GM19240 (cell line): ENCODE measurements at regions not wholly inside any gene's neighbourhood (a gene's known extent, or its start where the extent isn't known, plus 50 kb on each side); places are given as distances from the start of the nearest gene placed in this dataset.

Experiments
- DNase-seq: peaks from one replicate; pipeline ENCODE4 v3.0.0; 2011; ENCODE audit warnings: low spot score; ENCODE audit not compliant: insufficient read length

DNA sequence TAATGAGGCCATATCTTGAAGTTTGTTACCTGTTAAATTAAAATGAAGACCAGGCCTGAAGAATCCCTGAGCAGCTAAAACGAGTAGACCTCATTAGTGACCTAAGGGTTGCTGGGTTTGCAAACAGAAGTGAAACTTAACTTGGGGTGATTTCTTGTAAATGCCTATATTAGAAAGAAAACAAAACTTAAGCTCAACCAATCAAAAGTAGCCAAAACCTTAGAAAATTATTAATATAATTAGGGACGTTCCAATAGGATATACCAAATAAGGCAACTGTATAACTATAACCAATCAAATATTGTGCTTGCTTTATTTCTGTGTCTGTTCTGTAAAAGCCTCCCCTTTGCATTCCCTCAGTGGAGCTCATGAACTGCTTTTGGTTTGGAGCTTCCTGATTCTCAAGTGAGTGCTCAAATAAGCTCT, 137.9 kb upstream of the VRK2 start:
- DNase-seq, result no peak

DNA sequence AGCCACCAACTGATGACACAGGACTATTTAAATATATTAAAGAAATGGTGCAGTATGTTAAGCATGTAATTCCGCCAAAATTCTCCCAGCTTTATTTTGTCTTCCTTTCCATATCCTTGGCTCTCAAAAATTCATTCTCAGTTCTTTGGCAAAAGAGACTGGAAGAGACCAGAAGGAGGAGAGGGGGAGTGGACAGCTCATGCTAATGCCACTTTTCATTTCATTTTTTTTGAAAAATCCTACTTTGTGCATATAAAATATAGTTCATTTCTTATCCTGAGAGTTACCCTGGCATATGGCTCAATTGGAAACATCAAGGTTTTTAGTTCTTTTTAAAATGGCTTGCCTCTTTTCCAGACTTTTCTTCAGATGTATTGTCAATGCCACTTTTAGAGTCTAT, 128.5 kb upstream of the VRK2 start:
- no peak for DNase-seq

DNA sequence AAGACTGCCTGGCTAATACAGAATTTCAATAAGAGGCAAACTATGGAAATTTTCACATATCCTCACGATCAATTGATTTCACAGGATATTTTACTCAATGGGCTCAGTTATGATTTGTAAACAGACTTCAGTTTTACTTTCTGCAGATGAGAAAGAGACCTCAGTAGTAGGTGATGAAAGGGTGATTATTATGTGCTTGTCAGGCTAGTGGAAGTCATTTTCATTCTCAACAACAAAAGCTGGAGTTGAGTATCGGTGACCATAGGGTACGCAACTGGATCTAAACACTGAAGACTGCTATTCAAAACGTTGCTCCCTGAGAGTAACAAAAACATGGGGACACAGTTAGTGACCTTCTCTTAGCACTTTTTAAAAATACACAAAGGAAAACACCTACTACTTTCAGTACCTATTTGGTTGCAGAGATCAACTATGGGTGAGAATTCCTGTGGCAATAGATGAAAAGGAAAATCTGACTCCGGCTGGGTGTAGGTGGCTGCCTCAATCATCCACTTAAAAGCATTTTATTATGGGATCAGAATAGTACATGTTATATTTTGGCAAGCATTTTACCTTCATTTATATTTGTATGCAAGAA, 126.2 kb upstream of the VRK2 start:
- no peak for DNase-seq

DNA sequence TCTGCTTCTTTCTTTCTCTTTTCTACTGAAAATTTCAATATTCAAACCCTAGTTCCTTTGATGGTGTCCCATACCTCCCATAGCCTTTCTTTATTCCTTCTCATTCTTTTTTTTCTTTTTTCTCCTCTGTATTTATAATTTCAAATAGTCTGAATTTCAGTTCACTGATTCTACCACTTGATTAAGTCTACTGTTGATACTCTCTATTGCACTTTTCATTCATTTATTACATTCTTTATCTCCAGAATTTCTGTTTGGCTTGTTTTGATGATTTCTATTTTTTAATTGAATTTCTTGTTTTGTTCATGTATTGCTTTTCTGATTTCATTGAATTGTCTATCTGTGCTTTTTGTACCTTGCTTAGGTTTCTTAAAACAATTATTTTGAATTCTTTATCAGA, 111.9 kb upstream of the VRK2 start:
- no peak for DNase-seq

DNA sequence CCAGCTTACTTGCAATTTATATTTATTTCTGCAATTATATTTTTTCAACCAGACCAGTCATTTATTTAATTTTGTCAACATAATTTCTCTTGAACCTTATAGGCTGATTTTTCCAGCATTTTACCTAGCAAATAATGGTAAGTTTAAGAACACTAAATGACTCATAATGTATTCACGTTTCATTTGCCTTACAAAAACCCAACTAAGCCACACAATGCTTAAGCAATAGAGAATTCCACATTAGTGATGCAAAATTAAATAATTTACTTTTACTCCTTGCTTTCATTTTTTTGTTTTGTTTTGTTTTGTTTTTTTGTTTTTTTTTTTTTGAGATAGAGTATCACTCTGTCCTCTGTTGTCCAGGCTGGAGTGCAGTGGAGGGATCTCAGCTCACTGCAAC, 110.4 kb upstream of the VRK2 start:
- DNase-seq, result no peak

DNA sequence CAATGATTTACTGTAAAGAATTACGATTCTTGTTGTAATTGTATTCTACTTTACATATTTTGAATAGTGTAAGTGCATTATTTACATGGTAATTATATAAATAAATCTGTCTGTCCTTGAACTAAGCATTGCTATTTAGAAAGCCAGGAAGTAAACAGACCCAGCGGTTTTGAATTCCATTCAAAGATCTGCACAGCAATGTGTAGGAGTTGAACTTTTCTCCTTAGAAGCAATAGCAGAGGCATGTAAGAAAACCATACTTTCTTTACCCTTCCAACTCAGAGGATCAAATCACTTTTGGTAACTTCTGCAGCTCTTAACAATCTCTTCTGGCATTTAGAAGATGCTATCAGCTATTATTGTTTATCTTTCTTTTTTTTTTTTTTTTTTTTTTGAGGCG, 109.2 kb upstream of the VRK2 start:
- DNase-seq, result no peak

DNA sequence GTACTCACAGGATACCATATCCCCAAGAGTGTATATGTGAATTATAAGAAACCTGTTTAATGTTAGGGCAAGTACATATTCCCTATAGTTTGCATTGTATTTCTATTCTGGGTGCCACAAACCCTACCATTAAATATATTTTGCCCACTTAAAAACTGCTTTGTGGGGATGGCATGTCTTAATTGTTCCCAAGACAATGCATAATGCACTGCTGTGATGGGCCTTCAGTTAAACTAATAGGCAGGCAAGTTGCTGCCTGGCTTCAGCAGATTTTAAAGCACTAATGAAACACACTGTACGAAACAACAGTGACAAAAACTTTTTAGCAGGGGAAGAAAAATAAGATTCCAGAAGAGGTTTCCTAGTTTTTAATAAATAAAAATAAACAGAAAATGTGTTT, 104.8 kb upstream of the VRK2 start:
- DNase-seq, result no peak

DNA sequence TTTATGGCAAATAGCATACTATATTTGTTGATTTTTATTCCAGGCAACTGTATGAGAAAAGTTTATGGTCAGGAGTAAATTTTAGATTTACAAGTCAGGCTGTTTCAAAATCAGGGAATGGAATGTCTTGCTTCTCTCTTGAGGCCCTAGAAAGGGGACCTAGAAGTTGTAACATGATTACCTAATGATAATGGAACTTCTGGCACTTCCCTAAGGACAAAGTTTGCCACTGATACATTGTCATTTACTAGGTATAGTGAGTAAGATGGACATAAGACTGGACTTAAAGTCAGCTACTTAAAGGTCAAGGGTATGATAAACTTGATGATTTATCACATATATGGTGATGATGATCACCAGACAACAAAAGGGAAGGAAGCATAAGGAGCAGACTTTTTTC, 103.3 kb upstream of the VRK2 start:
- DNase-seq, result no peak

DNA sequence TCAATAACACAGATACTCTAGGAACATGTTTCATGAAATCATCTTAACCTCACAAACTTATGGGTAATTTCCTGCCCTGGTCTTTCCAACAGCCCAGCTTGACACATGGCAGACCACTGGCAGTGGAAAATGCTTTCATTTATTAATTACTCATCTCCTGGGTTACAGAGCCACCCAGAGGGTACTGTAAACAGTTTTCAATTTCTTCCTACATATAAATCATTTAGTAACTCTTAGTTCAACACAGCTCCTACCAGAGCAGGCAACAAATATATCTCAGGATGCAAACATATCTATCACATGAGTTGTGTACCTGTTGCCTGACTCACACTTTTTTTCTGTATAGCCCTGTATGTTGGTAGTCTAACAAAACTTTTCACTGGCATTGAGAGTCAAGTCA, 99.2 kb upstream of the VRK2 start:
- no peak for DNase-seq

DNA sequence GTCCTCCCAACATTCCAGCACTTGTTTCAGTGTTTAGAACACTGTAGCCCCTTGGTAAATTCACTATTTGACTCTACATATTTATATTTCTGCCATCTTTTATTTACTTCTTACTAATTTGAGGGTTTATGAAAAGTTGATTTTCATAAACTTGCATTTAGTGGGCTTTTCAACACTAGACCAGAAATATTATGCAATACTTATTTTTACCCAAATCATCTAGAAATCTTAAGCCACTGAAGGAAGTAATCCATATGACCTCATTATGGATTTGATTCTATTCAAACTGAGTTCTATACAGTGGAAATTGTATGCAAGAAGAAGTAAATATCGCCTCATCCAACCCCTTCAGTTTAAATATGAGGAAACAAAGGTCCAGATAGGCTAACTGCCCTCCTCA, 92.6 kb upstream of the VRK2 start:
- no peak for DNase-seq

DNA sequence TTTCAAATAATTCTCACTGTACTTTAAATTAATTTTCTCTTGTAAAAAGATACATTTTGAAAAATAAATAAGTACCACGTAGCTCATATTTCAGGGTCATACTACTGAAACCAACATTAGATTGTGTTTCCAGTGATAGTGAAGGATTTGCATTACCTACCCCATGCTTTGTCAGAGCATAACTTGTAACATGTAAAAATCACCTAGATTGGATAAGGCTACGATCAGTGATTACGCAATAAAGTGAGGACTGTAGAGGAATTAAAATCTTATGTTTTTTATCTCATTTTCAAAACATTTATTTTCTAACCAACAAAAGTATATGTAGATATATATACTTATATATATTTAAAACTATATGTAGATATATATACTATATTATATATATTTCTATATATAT, 89.4 kb upstream of the VRK2 start:
- no peak for DNase-seq

DNA sequence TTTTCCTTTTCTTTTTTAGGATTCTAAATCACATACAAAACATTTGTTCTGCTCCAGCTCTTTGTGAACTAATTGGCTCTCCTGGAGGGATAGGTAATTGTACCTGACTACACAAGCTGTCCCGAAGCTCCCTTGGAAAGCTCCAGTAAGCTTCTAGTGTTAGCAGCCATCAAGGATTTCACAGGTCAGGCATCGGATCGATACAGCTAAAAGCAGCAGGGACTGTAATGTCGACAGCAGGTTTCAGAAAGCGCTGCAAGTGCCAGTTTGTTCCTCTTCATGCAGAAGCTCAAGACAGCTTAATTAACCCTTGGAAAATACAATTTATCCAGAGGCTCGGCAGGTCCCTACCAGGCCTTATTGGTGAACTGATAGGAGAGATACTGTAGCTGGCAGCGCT, 87.2 kb upstream of the VRK2 start:
- no peak for DNase-seq

DNA sequence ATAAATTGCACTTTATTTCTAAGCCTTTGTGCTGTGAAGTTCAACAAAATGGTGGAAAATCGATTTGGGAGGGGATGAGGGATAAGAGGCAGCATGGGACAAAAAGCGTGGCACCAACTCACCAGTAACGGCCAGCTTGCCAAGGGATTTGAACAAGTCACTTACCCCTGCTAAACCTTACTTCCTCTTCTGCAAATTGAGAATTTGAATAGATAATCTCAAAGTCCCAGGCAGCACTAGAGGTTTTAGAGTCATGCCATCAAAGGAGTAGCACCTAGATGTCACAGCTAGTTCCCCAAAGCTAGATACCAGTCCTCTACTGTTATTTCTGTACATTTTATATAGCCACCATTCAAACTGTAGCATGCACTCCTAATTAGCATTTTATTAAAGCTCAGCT, 83.7 kb upstream of the VRK2 start:
- no peak for DNase-seq

DNA sequence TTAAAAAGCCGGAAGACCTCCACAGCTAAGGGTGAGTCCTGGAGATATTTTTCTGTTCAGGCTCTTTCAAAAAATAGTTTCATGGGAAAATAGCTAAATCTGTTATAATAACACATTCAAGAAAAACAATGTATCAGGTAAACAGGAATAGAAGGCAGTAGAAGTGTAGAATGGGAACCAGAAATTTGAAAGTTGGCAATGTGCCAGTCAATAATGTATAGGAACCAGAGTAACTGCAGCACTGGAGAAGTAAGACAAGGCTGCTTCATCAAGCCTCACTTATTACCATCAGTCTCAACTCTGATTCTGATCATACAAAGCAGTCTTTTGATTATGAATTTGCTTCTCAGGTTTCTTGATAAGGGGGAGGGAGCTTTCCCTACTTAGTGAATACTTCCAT, 81.4 kb upstream of the VRK2 start:
- no peak for DNase-seq

DNA sequence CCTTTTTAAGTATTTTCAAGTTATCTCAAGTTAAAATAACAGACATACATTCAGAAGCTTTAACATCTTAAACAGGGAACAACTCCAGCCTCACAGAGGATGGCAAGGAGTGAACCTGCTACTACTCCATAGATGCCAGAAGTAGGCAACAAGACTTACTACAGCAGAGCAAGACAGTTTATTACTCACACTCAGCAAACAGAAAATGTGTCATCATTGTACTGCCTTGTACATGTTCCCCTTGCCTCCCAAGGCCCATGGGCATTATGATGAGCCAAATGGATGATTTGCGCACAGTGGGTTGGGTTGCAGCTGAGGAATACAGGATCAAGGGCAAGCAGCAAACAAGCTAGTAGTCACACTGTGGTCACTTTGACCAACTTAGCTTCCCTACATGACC, 80.6 kb upstream of the VRK2 start:
- DNase-seq, result no peak

DNA sequence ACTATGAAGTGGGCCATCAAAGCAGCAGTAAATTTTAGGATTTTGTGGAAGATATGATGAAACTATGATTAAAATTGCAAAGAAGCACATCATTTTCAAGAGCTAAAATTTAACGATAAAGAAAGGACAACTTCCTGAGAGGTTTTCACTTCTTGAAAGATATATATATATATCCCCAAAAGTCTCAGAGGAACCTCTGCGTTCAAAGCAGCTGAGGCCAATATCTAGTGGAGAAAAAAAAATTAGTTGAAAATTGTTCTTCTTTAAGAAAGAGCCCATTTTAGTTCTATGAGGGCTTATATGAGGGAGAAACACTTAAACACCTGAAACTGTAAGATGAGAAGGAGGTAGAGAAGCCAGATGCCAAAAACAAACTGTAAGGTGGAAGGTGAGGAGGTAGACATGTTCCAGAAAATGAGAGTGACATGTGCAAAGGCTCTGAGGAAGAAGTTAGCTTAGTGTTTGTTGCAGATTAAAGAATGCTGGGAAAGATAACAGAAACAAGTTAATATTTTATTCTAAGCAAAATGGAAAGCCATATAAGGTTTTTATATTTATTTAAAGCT, 72.9 kb upstream of the VRK2 start:
- DNase-seq, result no peak

DNA sequence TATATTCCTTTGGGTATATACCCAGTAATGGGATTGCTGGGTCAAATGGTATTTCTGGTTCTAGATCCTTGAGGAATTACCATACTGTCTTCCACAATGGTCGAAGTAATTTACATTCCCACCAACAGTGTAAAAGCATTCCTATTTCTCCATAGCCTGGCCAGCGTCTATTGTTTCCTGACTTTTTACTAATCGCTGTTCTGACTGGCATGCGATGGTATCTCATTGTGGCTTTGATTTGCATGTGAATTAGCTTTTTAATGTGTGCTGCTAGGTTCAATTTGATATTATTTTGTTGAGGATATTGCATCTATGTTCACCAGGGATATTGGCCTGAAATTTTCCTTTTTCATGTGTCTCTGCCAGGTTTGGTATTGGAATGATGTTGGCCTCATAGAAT, 67.4 kb upstream of the VRK2 start:
- DNase-seq, result no peak

DNA sequence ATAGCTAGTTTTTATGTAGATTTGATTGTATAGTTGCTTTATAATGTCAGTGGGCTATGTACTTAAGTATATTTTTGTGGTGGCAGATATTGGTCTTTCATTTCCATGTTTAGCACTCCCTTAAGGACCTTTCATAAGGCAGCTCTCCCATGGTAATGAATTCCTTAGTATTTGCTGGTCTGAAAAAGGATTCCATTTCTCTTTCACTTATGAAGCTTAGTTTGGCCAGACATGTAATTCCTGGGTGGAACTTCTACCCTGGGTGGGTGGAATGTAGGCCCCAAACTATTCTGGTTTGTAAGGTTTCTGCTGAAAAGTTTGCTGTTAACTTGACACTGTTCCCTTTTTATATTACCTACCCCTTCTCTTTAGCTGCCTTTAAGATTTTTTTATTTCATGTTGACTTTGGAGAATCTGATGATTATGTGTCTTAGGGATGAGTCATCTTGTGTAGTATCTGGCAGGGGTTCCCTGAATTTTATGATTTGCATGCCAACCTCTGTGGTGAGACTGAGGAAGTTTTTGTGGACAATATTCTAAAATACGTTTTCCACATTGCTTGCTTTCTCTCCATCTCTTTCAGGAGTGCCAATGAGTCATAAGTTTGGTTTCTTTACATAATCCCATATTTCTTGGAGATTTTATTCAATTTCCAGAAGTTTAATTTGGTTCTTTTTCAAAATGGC, 65.4 kb upstream of the VRK2 start:
- no peak for DNase-seq

DNA sequence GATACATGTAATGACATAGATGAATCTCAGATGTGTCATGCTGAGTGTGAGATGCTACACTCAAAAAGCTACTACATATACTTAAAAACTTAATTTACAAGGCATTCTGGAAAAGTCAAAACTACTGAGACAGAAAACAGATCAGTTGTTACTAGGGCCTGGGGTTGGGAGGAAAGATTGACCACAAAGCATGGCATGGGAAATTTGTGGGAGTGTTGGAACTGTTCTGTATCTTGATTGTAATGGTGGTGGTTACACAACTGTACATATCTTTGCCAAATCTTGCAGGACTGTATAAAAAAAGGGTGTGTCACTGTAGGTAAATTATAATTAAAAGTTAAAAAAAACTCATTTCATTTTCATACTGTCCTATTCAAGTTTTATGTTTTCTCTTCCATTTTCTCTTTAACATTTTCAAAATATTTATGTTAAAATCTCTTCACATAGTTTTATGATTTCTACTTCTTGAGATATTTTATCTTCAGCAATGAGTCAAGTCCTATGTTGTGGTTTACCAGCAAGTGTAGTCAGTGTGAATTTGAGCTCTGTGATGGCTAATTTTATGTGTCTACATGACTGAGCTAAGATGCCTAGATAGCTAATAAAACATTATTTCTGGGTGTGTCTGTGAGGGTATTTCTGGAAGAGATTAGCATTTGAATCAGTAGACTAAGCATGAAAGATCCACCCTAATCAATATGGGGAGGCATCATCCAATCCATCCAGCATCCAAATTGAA, 58.6 kb upstream of the VRK2 start:
- no peak for DNase-seq

DNA sequence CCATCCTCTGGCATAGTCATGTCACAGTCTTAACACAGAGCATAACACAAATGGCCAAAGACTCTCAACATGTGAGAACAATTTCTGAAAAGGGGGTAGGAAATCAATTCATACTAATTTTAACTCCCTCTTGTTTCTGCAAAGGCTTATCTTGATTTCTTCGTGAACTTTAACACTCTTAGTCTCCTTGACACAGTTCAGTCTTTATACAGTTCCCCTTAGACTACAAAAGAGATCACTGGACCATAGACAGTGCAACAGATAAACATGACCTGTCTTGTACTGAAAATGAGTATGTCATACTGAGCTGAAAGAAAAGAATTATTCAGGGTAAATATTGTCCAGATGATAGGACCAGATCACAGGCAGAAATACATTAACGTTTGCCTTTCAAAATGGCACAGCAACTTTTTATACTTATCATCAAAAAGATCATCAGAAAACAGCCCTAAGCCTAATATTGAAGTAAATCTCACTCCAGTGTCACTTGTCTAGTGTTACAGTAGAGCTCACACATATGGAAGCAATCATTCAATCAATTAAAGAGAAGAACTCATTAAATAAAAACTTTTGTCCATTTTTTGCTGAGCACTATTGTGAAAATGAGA, 56.4 kb upstream of the VRK2 start:
- no peak for DNase-seq
